ENCODE measurements at regions not wholly inside any gene's neighbourhood (a gene's known extent, or its start where the extent isn't known, plus 50 kb on each side); places are given as distances from the start of the nearest gene placed in this dataset.
"Not testable (repeated sequence)": the region's sequence is repeated elsewhere in the genome, so short reads cannot be mapped to it uniquely, and the experiment has no call there.

GRCh38 chr3:39637807-39638206, 170.3 kb downstream of the MOBP start:
- Histone ChIP-seq H3K4me1 (no peaks in the 10 kb centered on the region), H3K9me3 (no peaks in the 10 kb centered on the region), H3K36me3 (no peaks in the 10 kb centered on the region), H3K4me3 (no peak overlapping the region), H3K27ac (no peak overlapping the region), H3K27me3 (no peaks in the 10 kb centered on the region)
- DNase-seq = no peak
- intact Hi-C loops (cut with DNase I; ENCODE audit: low total_unique reads) = no loop called here
- no peak for TF ChIP-seq CTCF (IDR thresholded peaks at IDR 0.05)
- no peak for TF ChIP-seq POLR2A (IDR thresholded peaks at IDR 0.05)

GRCh38 chr3:39638301-39638700, 170.8 kb downstream of the MOBP start:
- no peaks in the 10 kb centered on the region for H3K27me3 ChIP-seq
- no peak for DNase-seq
- no peak for TF ChIP-seq CTCF (IDR thresholded peaks at IDR 0.05)
- TF ChIP-seq POLR2A (IDR thresholded peaks at IDR 0.05) = no peak
- no peak overlapping the region for H3K27ac ChIP-seq
- H3K4me3 ChIP-seq = no peak overlapping the region
- no peaks in the 10 kb centered on the region for H3K4me1 ChIP-seq
- H3K9me3 ChIP-seq = no peaks in the 10 kb centered on the region
- intact Hi-C loops (cut with DNase I; ENCODE audit: low total_unique reads) = no loop called here
- no peaks in the 10 kb centered on the region for H3K36me3 ChIP-seq

DNA sequence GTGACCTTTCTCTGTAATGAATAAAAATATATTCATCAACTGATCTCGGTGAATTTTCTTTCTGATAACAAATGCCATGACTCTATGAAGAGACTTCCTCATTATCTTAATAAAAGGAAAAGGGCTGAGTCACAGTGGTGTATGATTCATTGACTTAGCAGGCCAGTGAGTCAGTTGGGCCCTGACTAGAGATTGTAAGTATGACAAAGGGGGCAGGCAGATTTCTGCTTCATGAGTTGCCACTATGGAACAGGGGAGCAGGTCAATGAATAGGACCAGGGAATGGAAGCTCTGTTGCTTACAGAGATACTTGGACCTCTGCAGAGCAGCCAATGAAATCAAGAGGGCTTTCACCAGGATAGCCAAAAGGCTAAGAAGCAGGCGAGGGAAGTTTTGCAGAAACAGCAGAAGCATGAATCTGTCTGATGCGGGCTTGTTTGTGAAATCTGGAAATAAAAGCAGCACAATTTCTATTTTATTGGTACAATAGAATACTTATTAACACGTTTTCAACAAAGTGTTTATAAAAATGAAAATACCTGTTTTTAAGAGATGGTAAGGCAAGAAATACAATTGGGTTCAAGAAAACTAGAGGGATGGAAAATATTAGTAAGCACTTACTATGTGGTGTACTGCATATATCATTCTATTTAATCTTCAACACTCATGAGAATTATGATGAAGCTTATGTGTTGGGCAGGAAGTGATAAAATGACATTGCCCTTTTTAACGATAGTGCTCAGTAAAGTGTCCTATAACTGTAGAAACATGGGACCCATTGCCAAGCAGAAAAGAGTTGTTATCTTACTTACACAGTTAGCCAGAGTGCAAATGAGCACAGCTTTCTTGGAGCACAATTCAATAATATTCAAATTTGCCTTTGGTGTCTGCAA, 169.8 kb upstream of the MYRIP start:
- Histone ChIP-seq H3K4me1 (no peaks in the 10 kb centered on the region), H3K9me3 (no peaks in the 10 kb centered on the region), H3K27ac (no peak overlapping the region), H3K27me3 (no peaks in the 10 kb centered on the region), H3K4me3 (no peak overlapping the region), H3K36me3 (no peaks in the 10 kb centered on the region)
- no peak for DNase-seq
- intact Hi-C loops (cut with DNase I; ENCODE audit: low total_unique reads) = no loop called here
- TF ChIP-seq CTCF (IDR thresholded peaks at IDR 0.05) (no peak), POLR2A (IDR thresholded peaks at IDR 0.05) (no peak)

GRCh38 chr3:39641274-39641673, 168.1 kb upstream of the MYRIP start:
- TF ChIP-seq CTCF (IDR thresholded peaks at IDR 0.05) (no peak), POLR2A (IDR thresholded peaks at IDR 0.05) (no peak)

DNA sequence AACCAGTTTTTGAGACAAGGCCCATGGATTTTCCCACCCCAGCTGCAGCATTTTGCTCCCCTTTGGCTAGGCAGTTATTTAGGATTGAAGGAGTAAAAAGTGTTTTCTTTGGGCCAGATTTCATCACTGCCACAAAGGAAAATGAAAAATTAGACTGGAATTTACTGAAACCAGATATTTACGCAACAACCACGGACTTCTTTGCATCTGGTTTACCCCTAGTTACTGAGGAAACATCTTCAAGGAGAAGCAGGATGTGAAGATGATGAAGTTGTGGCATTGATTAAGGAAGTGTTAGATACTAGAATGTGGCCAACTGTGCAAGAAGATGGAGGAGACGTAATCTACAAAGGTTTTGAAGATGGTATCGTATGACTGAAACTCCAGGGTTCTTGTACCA, 165.2 kb upstream of the MYRIP start:
- intact Hi-C loops (cut with DNase I; ENCODE audit: low total_unique reads) = no loop called here
- no peaks in the 10 kb centered on the region for H3K4me1 ChIP-seq
- H3K27me3 ChIP-seq = no peaks in the 10 kb centered on the region
- TF ChIP-seq POLR2A (IDR thresholded peaks at IDR 0.05) (no peak), CTCF (IDR thresholded peaks at IDR 0.05) (no peak)
- H3K9me3 ChIP-seq = no peaks in the 10 kb centered on the region
- DNase-seq = no peak
- H3K27ac ChIP-seq = no peak overlapping the region
- no peaks in the 10 kb centered on the region for H3K36me3 ChIP-seq
- H3K4me3 ChIP-seq = no peak overlapping the region

More at GRCh38 chr3:39641274-39641673, 168.1 kb upstream of the MYRIP start:
- H3K4me3 ChIP-seq = no peak overlapping the region
- no peaks in the 10 kb centered on the region for H3K9me3 ChIP-seq
- H3K27me3 ChIP-seq = no peaks in the 10 kb centered on the region
- intact Hi-C loops (cut with DNase I; ENCODE audit: low total_unique reads) = no loop called here
- no peak overlapping the region for H3K27ac ChIP-seq
- no peak for DNase-seq
- no peaks in the 10 kb centered on the region for H3K4me1 ChIP-seq
- H3K36me3 ChIP-seq = no peaks in the 10 kb centered on the region

GRCh38 chr3:39651256-39651655, 158.2 kb upstream of the MYRIP start:
- H3K9me3 ChIP-seq = not testable (repeated sequence)

More at GRCh38 chr3:39651256-39651655, 158.2 kb upstream of the MYRIP start:
- H3K4me1 ChIP-seq; H3K36me3 ChIP-seq; DNase-seq; H3K27ac ChIP-seq; H3K27me3 ChIP-seq; intact Hi-C loops (cut with DNase I; ENCODE audit: low total_unique reads); H3K4me3 ChIP-seq: not testable (repeated sequence)

Data from uterus (tissue), 3 donors.